ENCODE measurements at regions not wholly inside any gene's neighbourhood (a gene's known extent, or its start where the extent isn't known, plus 50 kb on each side); places are given as distances from the start of the nearest gene placed in this dataset.

DNA sequence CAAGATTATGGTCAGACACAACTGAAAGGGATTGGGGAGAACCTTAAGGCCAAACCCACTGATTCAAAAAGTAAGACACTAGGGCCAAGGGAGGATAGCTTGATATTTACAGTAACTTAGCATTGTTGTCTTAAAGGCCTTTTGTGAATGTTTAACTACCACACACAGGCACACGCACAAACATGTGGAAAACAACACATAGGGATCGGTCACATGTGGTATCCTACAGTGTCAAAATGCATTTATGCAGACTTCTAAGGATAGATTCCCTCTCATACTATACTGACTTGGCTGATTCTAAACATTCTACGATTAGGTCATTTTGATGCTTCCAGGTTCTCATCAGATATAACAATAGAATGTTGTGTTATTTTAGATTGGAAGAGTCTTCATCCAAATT lies 638.9 kb upstream of the LRRTM1 start:
- TF ChIP-seq, protein P1, sequence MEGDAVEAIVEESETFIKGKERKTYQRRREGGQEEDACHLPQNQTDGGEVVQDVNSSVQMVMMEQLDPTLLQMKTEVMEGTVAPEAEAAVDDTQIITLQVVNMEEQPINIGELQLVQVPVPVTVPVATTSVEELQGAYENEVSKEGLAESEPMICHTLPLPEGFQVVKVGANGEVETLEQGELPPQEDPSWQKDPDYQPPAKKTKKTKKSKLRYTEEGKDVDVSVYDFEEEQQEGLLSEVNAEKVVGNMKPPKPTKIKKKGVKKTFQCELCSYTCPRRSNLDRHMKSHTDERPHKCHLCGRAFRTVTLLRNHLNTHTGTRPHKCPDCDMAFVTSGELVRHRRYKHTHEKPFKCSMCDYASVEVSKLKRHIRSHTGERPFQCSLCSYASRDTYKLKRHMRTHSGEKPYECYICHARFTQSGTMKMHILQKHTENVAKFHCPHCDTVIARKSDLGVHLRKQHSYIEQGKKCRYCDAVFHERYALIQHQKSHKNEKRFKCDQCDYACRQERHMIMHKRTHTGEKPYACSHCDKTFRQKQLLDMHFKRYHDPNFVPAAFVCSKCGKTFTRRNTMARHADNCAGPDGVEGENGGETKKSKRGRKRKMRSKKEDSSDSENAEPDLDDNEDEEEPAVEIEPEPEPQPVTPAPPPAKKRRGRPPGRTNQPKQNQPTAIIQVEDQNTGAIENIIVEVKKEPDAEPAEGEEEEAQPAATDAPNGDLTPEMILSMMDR (tag by site-specific recombination; IDR thresholded peaks at IDR 0.05) = no peak
- TF ChIP-seq ZNF560 (tag by site-specific recombination; IDR thresholded peaks at IDR 0.05; ENCODE audit: borderline replicate concordance) = no peak
- TF ChIP-seq, protein P2, sequence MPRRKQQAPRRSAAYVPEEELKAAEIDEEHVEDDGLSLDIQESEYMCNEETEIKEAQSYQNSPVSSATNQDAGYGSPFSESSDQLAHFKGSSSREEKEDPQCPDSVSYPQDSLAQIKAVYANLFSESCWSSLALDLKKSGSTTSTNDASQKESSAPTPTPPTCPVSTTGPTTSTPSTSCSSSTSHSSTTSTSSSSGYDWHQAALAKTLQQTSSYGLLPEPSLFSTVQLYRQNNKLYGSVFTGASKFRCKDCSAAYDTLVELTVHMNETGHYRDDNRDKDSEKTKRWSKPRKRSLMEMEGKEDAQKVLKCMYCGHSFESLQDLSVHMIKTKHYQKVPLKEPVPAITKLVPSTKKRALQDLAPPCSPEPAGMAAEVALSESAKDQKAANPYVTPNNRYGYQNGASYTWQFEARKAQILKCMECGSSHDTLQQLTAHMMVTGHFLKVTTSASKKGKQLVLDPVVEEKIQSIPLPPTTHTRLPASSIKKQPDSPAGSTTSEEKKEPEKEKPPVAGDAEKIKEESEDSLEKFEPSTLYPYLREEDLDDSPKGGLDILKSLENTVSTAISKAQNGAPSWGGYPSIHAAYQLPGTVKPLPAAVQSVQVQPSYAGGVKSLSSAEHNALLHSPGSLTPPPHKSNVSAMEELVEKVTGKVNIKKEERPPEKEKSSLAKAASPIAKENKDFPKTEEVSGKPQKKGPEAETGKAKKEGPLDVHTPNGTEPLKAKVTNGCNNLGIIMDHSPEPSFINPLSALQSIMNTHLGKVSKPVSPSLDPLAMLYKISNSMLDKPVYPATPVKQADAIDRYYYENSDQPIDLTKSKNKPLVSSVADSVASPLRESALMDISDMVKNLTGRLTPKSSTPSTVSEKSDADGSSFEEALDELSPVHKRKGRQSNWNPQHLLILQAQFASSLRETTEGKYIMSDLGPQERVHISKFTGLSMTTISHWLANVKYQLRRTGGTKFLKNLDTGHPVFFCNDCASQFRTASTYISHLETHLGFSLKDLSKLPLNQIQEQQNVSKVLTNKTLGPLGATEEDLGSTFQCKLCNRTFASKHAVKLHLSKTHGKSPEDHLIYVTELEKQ (tag by site-specific recombination; IDR thresholded peaks at IDR 0.05; ENCODE audit: borderline replicate concordance) = no peak

All from HEK293 (cell line).